RPMI8226 (cell line): ENCODE measurements at regions not wholly inside any gene's neighbourhood (a gene's known extent, or its start where the extent isn't known, plus 50 kb on each side); places are given as distances from the start of the nearest gene placed in this dataset.
A peak's percentile ranks its signal among the peaks of the same experiment; 100 is the strongest.
"Not testable (repeated sequence)": the region's sequence is repeated elsewhere in the genome, so short reads cannot be mapped to it uniquely, and the experiment has no call there.

ENCODE experiments used
- DNase-seq: peaks from one replicate; pipeline ENCODE4 v3.0.0-alpha.2; 2015

DNA sequence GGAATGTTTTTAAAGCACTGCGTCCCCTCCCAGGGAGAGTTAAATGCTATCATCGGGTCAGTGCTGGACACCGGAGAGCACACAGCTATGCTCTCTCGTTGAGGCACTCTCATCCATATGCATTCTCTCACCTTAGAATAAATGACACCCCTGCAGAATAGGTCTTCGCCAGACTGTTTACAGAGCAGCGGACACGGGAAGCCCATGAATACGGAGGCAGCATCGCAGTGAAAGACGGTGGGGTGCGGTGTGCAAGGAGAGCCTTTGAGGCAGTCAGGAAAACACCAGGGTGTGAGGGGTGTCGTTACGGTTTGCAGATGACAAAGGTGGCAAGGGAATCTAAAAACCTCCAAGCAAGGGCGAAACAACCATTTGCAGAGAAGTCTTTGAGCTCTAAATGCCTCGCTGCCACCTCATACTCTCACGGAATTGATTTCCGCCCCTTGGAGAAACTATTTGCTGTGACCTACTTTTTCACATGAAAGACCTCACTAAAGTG is 169.2 kb upstream of the FHL2 start:
- DNase-seq = no peak

DNA sequence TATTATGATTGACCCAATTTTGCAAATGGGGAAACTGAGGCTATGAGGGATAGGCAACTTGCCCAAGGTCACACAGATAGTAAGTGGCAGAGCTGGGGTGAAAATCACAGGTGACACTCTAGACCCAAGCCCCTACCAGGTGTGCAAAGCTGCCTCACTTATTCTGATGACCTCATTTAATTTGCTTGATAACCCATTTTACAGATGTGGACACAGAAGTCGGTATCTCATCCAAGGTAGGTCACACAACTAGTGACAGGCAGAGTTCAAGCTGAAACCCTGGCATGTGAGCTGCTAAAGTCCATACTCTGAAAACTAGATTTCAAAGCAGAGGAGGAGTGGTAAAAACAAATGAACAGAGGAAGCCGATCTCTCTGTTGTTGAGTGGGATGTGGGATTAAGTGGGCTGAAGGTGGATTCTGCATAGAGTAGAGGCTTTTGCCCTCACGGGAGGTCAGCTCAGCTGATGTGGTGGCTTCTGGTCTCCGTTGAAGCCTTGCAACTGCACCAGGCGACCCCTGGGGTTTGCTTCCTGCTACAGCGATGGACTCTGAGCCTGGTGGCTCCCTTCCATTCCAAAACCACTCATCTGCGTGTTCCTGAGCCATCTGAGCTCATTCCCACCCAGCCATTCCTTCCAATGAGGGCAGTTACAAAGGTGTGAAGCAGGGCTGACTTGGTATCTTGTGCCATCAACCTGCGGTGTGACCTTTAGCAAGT is 164.3 kb upstream of the FHL2 start:
- no peak for DNase-seq

GRCh38 chr2:105561401-105561800 is 162.6 kb upstream of the FHL2 start:
- no peak for DNase-seq

- DNase-seq = no peak
Measured at GRCh38 chr2:105560157-105560556, 161.3 kb upstream of the FHL2 start.

GRCh38 chr2:105557021-105557920 is 158.4 kb upstream of the FHL2 start:
- DNase-seq = no peak

DNA sequence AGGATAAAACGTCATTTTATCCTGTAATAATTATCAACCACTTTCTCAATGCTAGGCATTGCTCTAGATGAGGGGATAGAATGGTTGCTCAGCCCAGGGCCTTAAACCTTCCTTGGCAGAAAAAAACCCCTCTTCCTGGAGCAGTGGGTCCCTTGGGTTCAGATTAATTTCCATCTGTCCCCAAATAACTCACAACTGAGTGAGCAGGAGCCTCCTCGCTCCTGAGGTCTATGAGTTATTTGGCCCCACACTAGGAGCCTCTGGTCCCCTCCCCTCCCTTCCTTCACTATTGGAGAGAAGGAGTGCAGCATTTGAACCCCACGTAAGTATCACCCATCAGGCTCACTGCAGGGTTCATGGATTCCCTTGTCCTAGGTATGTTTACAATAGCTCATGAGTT is 157.5 kb upstream of the FHL2 start:
- DNase-seq = no peak

DNA sequence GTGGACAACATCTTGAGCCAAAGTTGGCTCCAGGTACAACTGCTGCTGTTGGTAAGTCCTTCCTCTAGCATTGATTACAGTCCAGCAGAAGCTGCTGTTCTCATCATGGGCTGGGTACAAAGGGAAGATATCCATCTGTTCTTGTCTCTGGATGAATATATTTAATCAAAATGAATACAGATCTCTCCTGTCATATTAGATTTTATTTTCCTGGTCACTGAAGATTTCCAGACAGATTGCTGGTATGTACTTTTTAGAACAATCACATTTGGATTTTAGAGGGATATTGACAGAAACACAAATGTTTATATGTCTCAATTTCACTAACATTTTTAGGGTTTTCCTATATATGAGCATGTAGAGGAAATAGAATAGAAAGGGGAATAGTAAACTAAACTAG is 155.4 kb upstream of the FHL2 start:
- DNase-seq = no peak

GRCh38 chr2:105553538-105554196 is 154.8 kb upstream of the FHL2 start:
- DNase-seq = peak; percentile 86

DNA sequence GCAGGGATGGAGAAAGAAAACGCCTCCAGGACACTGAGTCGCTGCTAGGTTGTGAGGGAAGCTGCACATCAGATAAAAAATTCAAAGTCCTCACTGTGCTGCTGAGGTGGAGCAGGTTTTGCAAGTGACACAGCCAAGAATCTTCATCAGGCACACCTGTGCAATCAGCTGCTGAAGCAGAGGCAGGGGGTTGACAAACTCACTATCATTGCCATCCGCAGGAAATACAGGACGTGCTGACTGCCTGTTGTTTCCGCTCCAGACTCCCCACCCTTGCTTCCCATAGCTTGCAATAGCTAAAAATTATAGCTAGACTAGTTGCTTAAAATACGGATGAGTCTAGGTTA is 147.8 kb upstream of the FHL2 start:
- no peak for DNase-seq

DNA sequence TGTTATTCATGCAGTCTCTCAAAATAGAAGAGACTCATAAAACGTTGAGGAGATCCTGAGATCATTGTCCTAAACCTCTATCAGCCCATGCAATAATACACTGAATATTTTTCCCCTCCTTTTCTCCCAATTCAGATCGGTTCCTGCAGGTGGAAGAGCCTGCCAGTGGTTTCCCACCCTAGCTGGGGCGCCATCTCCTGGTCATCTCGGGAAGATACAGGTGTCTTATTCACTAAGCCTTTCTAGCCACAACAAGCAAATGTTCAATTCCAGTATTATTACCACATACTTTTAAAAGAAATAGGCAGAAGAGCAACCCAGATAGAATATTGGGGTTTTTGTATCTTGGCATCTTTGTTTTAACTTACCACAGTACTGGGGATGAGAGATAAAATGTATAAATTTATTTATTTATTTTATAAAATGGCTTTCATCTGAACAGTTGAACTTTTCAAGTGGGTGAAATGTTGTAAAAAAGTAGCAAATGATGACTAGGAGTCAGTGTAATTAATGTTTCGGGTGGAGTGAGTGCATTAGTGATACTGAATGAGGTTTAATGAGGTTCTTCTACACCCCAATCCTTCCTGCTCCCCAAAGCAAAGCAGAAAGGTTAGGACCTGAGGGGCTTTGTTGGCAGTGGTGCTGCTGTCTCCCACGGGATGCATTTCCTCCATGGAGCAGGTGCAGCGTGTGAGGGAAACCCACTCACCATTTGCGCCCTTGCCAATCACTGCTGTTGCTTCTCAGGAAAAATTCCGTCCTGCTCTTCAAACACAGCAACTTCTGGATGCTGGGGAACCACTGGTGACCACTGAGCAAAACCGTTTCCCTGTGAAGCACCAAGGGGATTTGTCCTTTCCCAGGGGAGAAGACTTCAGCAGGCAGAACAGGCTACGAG is 147.1 kb upstream of the FHL2 start:
- peak; percentile 78 for DNase-seq

GRCh38 chr2:105544591-105545377 is 145.9 kb upstream of the FHL2 start:
- DNase-seq = peak; percentile 30

- DNase-seq = no peak
Measured at GRCh38 chr2:105541189-105542050, 142.6 kb upstream of the FHL2 start.

DNA sequence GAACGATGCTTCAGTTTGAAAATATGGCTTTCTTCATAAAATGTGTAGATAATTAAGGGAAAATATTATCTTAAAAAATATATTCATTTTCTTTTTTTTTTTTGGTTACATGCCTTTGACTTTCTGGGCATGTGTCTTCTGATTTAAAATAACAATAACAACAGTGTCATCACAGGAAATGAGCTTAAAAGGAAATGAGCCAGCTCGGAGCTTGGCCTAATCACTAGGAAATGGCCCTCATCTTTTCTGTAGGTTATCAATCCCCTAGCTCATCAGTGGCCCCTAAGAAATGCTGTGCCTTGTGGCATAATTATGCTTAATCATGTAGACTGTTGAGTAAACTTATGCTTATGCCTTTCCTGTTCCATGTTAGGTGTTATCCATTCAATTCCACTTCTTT is 141.8 kb upstream of the FHL2 start:
- no peak for DNase-seq

- DNase-seq = no peak
Measured at GRCh38 chr2:105539331-105539730, 140.5 kb upstream of the FHL2 start.

- no peak for DNase-seq
Measured at GRCh38 chr2:105538840-105539239, 140.0 kb upstream of the FHL2 start.

- DNase-seq = no peak
Measured at GRCh38 chr2:105537920-105538319, 139.1 kb upstream of the FHL2 start.

DNA sequence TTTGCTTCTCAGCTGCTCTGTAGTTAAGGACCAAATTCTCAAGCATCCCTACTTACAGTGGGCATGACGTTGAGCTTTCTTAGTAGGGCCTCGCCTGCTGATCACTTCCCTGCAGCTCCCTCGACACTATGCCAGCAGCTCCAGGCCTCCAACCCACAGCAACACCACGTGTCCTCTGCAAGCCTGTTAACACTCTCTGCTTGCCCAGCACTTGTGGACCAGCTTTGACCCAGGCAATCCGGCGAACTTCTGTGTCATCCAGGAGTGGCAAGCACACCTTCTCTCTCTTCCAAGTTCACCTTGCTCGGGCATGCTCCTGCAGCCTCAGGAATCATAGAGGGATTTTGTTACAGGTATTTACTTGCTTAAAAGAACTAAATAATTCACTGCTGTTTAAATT is 138.6 kb upstream of the FHL2 start:
- DNase-seq = no peak

DNA sequence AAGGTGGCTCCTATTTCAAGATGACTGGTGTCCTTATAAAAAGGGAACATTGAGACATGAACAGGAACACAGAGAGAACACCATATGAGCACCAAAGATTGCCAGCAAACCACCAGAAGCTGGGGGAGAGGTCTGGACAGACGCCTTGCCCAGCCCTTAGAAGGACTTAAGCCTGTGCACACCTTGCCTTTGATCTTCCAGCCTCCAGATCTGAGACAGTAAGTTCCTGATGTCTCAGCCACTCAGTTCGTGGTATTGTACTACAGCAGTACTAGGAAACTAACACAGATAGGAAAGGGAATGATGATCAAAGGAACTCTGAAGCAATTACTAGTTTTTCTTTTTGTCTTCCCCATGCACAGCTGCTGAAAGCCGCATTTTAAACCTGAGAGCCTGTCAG is 137.3 kb upstream of the FHL2 start:
- DNase-seq = no peak

GRCh38 chr2:105529258-105529657 is 130.4 kb upstream of the FHL2 start:
- DNase-seq = not testable (repeated sequence)

GRCh38 chr2:105526000-105526925 is 127.4 kb upstream of the FHL2 start:
- DNase-seq = no peak
